Keratinocyte (primary cell): ENCODE measurements at regions not wholly inside any gene's neighbourhood (a gene's known extent, or its start where the extent isn't known, plus 50 kb on each side); places are given as distances from the start of the nearest gene placed in this dataset.

Source experiments
- DNase-seq: peaks from one replicate; pipeline ENCODE4 v3.0.0-alpha.2; 2011; ENCODE audit warnings: low read depth, missing footprints, low spot score
- FAIRE-seq: peaks from 2 replicates; lab custom pipeline; 2011; peaks lifted over from hg19 to GRCh38; lab: Jason Lieb, UNC
- H2AFZ ChIP-seq: 2 replicates; pipeline ENCODE4 v1.6.0; 2012; ENCODE audit warnings: low read length, control low read depth, inconsistent platforms; ENCODE audit not compliant: control insufficient read depth
- H3K27ac ChIP-seq: 2 replicates; pipeline ENCODE4 v1.5.1; 2011; ENCODE audit warnings: low read length; ENCODE audit not compliant: control insufficient read depth, insufficient read depth
- H3K27me3 ChIP-seq: 3 replicates; pipeline ENCODE4 v1.6.0; 2011; ENCODE audit warnings: low read length; ENCODE audit not compliant: control insufficient read depth, insufficient read depth; ENCODE audit errors: extremely low read depth
- H3K36me3 ChIP-seq, 2 experiments: 2 replicates in 1 of 2; 3 replicates in 1 of 2; pipeline ENCODE4 v1.5.1; 2011; ENCODE audit warnings: low read length in 2 of 2, mild to moderate bottlenecking in 1 of 2; ENCODE audit not compliant: control insufficient read depth in 2 of 2, insufficient read depth in 2 of 2; ENCODE audit errors: extremely low read depth in 1 of 2
- H3K4me1 ChIP-seq: 3 replicates; pipeline ENCODE4 v1.5.1; 2011; ENCODE audit warnings: low read length; ENCODE audit not compliant: control insufficient read depth, insufficient read depth; ENCODE audit errors: extremely low read depth
- H3K4me2 ChIP-seq: 3 replicates; pipeline ENCODE4 v1.6.0; 2011; ENCODE audit warnings: low read depth, low read length; ENCODE audit not compliant: control insufficient read depth, insufficient read depth; ENCODE audit errors: extremely low read depth
- H3K4me3 ChIP-seq, 3 experiments: fragments of 200-600 bp in 1 of 3; sonication (generic) in 1 of 3; 2 replicates in 2 of 3; 3 replicates in 1 of 3; pipeline ENCODE4 v1.5.1; 2011 to 2016; ENCODE audit warnings: low read length in 3 of 3, mild to moderate bottlenecking in 3 of 3, control low read depth in 2 of 3, inconsistent platforms in 1 of 3, low read depth in 1 of 3, mixed read lengths in 1 of 3, mixed run types in 1 of 3, moderate library complexity in 1 of 3; ENCODE audit not compliant: control insufficient read depth in 2 of 3, insufficient read depth in 2 of 3; ENCODE audit errors: extremely low read depth in 1 of 3
- H3K79me2 ChIP-seq: 2 replicates; pipeline ENCODE4 v1.6.0; 2012; ENCODE audit warnings: low read length; ENCODE audit not compliant: control insufficient read depth, insufficient read depth
- H3K9ac ChIP-seq: 3 replicates; pipeline ENCODE4 v1.6.0; 2011; ENCODE audit warnings: low read length; ENCODE audit not compliant: control insufficient read depth, insufficient read depth; ENCODE audit errors: extremely low read depth
- H3K9me1 ChIP-seq: 3 replicates; pipeline ENCODE4 v1.6.0; 2011; ENCODE audit warnings: low read length; ENCODE audit not compliant: control insufficient read depth, insufficient read depth; ENCODE audit errors: extremely low read depth
- H3K9me3 ChIP-seq: 2 replicates; pipeline ENCODE4 v1.5.1; 2012; ENCODE audit warnings: low read depth, low read length; ENCODE audit not compliant: control insufficient read depth
- H4K20me1 ChIP-seq: 3 replicates; pipeline ENCODE4 v1.6.0; 2011; ENCODE audit warnings: low read length; ENCODE audit not compliant: control insufficient read depth, insufficient read depth; ENCODE audit errors: extremely low read depth
- CTCF ChIP-seq, 3 experiments: IDR thresholded peaks in 1 of 3; conservative IDR thresholded peaks in 1 of 3; optimal IDR thresholded peaks in 1 of 3; 2 replicates in 2 of 3; 3 replicates in 1 of 3; pipeline versions ENCODE3 to v1.5.1; 2011; ENCODE audit warnings: low read length in 3 of 3, mild to moderate bottlenecking in 3 of 3, moderate library complexity in 2 of 3, control low read depth in 1 of 3, inconsistent platforms in 1 of 3; ENCODE audit not compliant: insufficient read depth in 2 of 3; ENCODE audit errors: extremely low read depth in 1 of 3
- EZH2 ChIP-seq: IDR thresholded peaks from one replicate; pipeline ENCODE4 v1.6.1; 2012; ENCODE audit warnings: inconsistent platforms, mild to moderate bottlenecking, low read length, moderate library complexity
- dilution Hi-C: fragments of 300-500 bp; cut with MboI; formaldehyde crosslinking; loops from one replicate; pipeline ENCODE4 v1.7.0; 2020; ENCODE audit warnings: low sequenced_read_pairs; ENCODE audit not compliant: extremely low pct_ligation_motif_present

DNA sequence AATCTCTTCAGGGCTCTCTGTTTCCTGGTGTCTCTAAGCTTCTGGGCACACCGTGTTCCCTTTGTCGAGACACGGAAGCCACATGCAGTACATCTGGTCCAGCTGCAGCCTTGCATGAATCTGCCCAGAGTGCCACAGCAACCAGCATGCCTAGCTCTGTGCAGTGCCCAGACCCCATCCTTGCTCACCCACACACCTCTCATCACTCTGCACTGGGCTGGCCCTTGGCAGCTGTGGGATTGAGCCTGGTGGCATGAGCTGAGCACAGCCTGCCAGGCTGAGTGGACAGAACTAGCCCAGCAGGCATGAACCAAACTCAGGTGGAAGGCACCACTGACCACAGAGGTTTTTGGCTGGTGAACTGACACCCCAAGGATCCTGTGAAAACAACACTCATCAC lies 279.9 kb downstream of the ATXN7L3B start:
- no peak overlapping the region for H3K4me2 ChIP-seq
- DNase-seq, result no peak
- no peaks in the 10 kb centered on the region for H3K27me3 ChIP-seq
- no peaks in the 10 kb centered on the region for H3K4me1 ChIP-seq
- no peaks in the 10 kb centered on the region for H3K79me2 ChIP-seq
- H2AFZ ChIP-seq, result no peak overlapping the region
- H3K4me3 ChIP-seq, result no peak overlapping the region
- dilution Hi-C loops, result no loop called here
- TF ChIP-seq CTCF (optimal IDR thresholded peaks at IDR 0.05 in 1 of 3, IDR thresholded peaks at IDR 0.05 in 1 of 3, conservative IDR thresholded peaks at IDR 0.05 in 1 of 3; ENCODE audit: extremely low read depth in 1 of 3, insufficient read depth in 2 of 3, low read length in 3 of 3) (no peak), EZH2 (no peak)
- no peak overlapping the region for H3K27ac ChIP-seq
- FAIRE-seq, result no peak
- no peaks in the 10 kb centered on the region for H4K20me1 ChIP-seq
- no peaks in the 10 kb centered on the region for H3K36me3 ChIP-seq
- no peaks in the 10 kb centered on the region for H3K9me3 ChIP-seq
- H3K9me1 ChIP-seq, result no peaks in the 10 kb centered on the region
- H3K9ac ChIP-seq, result no peak overlapping the region

GRCh38 chr12:74818412-74818811 lies 280.8 kb downstream of the ATXN7L3B start:
- Histone ChIP-seq H3K9ac (no peak overlapping the region), H3K79me2 (no peaks in the 10 kb centered on the region), H4K20me1 (no peaks in the 10 kb centered on the region), H2AFZ (no peak overlapping the region), H3K27ac (no peak overlapping the region), H3K4me2 (no peak overlapping the region), H3K9me3 (no peaks in the 10 kb centered on the region), H3K9me1 (no peaks in the 10 kb centered on the region), H3K4me3 (no peak overlapping the region), H3K36me3 (no peaks in the 10 kb centered on the region), H3K27me3 (no peaks in the 10 kb centered on the region), H3K4me1 (no peaks in the 10 kb centered on the region)
- no peak for FAIRE-seq
- no peak for DNase-seq
- dilution Hi-C loops, result no loop called here
- TF ChIP-seq EZH2 (no peak), CTCF (optimal IDR thresholded peaks at IDR 0.05 in 1 of 3, IDR thresholded peaks at IDR 0.05 in 1 of 3, conservative IDR thresholded peaks at IDR 0.05 in 1 of 3; ENCODE audit: extremely low read depth in 1 of 3, insufficient read depth in 2 of 3, low read length in 3 of 3) (no peak)
